ENCODE measurements at regions not wholly inside any gene's neighbourhood (a gene's known extent, or its start where the extent isn't known, plus 50 kb on each side); places are given as distances from the start of the nearest gene placed in this dataset.

- no peak for DNase-seq (ENCODE audit: low spot score)
Observed at GRCh38 chr21:14869984-14870852, 194.6 kb downstream of the NRIP1 start.

- DNase-seq (ENCODE audit: low spot score) = no peak
Observed at GRCh38 chr21:14866859-14867765, 197.7 kb downstream of the NRIP1 start.

- no peak for DNase-seq (ENCODE audit: low spot score)
Observed at GRCh38 chr21:14864211-14865021, 200.4 kb downstream of the NRIP1 start.

- no peak for DNase-seq (ENCODE audit: low spot score)
Observed at GRCh38 chr21:14863745-14864210, 201.0 kb downstream of the NRIP1 start.

- peak; percentile 8 for DNase-seq (ENCODE audit: low spot score)
Observed at GRCh38 chr21:14862794-14863720, 201.7 kb downstream of the NRIP1 start.

- DNase-seq (ENCODE audit: low spot score) = no peak
Observed at GRCh38 chr21:14858311-14858710, 206.5 kb downstream of the NRIP1 start.

- no peak for DNase-seq (ENCODE audit: low spot score)
Observed at GRCh38 chr21:14857529-14857928, 207.3 kb downstream of the NRIP1 start.

- no peak for DNase-seq (ENCODE audit: low spot score)
Observed at GRCh38 chr21:14850394-14850793, 214.4 kb downstream of the NRIP1 start.

GRCh38 chr21:14846621-14847020, 218.2 kb downstream of the NRIP1 start:
- no peak for DNase-seq (ENCODE audit: low spot score)

- DNase-seq (ENCODE audit: low spot score) = no peak
Observed at GRCh38 chr21:14844001-14844400, 220.8 kb downstream of the NRIP1 start.

- DNase-seq (ENCODE audit: low spot score) = no peak
Observed at GRCh38 chr21:14842601-14843000, 222.2 kb downstream of the NRIP1 start.

GRCh38 chr21:14841511-14842472, 223.0 kb downstream of the NRIP1 start:
- DNase-seq (ENCODE audit: low spot score) = no peak

- no peak for DNase-seq (ENCODE audit: low spot score)
Observed at GRCh38 chr21:14838400-14838799, 226.4 kb downstream of the NRIP1 start.

GRCh38 chr21:14836950-14837349, 227.8 kb downstream of the NRIP1 start:
- DNase-seq (ENCODE audit: low spot score) = no peak

- DNase-seq (ENCODE audit: low spot score) = no peak
Observed at GRCh38 chr21:14833666-14834351, 231.0 kb downstream of the NRIP1 start.

- no peak for DNase-seq (ENCODE audit: low spot score)
Observed at GRCh38 chr21:14833241-14833640, 231.6 kb downstream of the NRIP1 start.

GRCh38 chr21:14830307-14830706, 234.5 kb downstream of the NRIP1 start:
- no peak for DNase-seq (ENCODE audit: low spot score)

- DNase-seq (ENCODE audit: low spot score) = no peak
Observed at GRCh38 chr21:14829685-14830084, 235.1 kb downstream of the NRIP1 start.

- no peak for DNase-seq (ENCODE audit: low spot score)
Observed at GRCh38 chr21:14827468-14827867, 237.3 kb downstream of the NRIP1 start.

Measured in hematopoietic multipotent progenitor cell treated with erythropoietin and hydrocortisone succinate and interleukin-3 and kit ligand, for 15 days (in vitro differentiated cells).